GM23338 (cell line): ENCODE measurements at regions not wholly inside any gene's neighbourhood (a gene's known extent, or its start where the extent isn't known, plus 50 kb on each side); places are given as distances from the start of the nearest gene placed in this dataset.

ENCODE experiments used
- ATAC-seq: fragments of 200-7000 bp; cut with Tn5 transposase; 3 replicates; pipeline ENCODE4 v1.9.1; 2020
- DNase-seq: peaks from one replicate; pipeline ENCODE4 v3.0.0-alpha.2; 2015; ENCODE audit warnings: low spot score
- H2AFZ ChIP-seq: fragments of 200-600 bp; sonication (generic); 2 replicates; pipeline ENCODE4 v1.8.0; 2016; ENCODE audit warnings: antibody characterized with exemption, mild to moderate bottlenecking, moderate library complexity
- H3F3A ChIP-seq: fragments of 200-600 bp; sonication (generic); replicated peaks from 2 replicates; pipeline ENCODE4 v1.8.0; 2017; ENCODE audit warnings: antibody characterized with exemption, mixed run types, low read depth
- H3K27ac ChIP-seq: fragments of 200-600 bp; sonication (generic); 2 replicates; pipeline ENCODE4 v1.6.1; 2016; ENCODE audit warnings: low read depth
- H3K27me3 ChIP-seq: fragments of 200-600 bp; sonication (generic); 2 replicates; pipeline ENCODE4 v1.8.0; 2016; ENCODE audit warnings: mild to moderate bottlenecking, mixed run types, moderate library complexity; ENCODE audit not compliant: insufficient read depth
- H3K36me3 ChIP-seq: fragments of 200-600 bp; sonication (generic); 2 replicates; pipeline ENCODE4 v1.8.0; 2016; ENCODE audit warnings: mild to moderate bottlenecking; ENCODE audit not compliant: insufficient read depth
- H3K4me1 ChIP-seq: fragments of 200-600 bp; sonication (generic); 2 replicates; pipeline ENCODE4 v1.8.0; 2016; ENCODE audit warnings: mild to moderate bottlenecking, moderate library complexity; ENCODE audit not compliant: insufficient read depth
- H3K4me2 ChIP-seq: fragments of 200-600 bp; sonication (generic); 2 replicates; pipeline ENCODE4 v1.7.1; 2017; ENCODE audit warnings: mixed run types
- H3K4me3 ChIP-seq: fragments of 200-600 bp; sonication (generic); 2 replicates; pipeline ENCODE4 v1.6.1; 2016; ENCODE audit warnings: mixed run types
- H3K79me2 ChIP-seq: fragments of 200-600 bp; sonication (generic); replicated peaks from 2 replicates; pipeline ENCODE4 v1.8.0; 2017; ENCODE audit warnings: mild to moderate bottlenecking; ENCODE audit not compliant: insufficient read depth
- H3K9me2 ChIP-seq: fragments of 200-600 bp; sonication (generic); 2 replicates; pipeline ENCODE4 v1.8.0; 2017; ENCODE audit not compliant: insufficient read depth
- H4K20me1 ChIP-seq: fragments of 200-600 bp; sonication (generic); replicated peaks from 2 replicates; pipeline ENCODE4 v1.8.0; 2017; ENCODE audit warnings: mild to moderate bottlenecking; ENCODE audit not compliant: insufficient read depth
- H3K27ac Mint-ChIP-seq: 2 replicates; pipeline ENCODE4 v1.8.0; 2020; ENCODE audit warnings: inconsistent platforms, mild to moderate bottlenecking, moderate library complexity, mixed read lengths
- H3K27me3 Mint-ChIP-seq: 3 replicates; pipeline ENCODE4 v1.8.0; 2022; ENCODE audit warnings: low read depth, mild to moderate bottlenecking, moderate library complexity, mixed read lengths, inconsistent platforms; ENCODE audit not compliant: insufficient read depth, poor library complexity
- H3K36me3 Mint-ChIP-seq: 3 replicates; pipeline ENCODE4 v1.8.0; 2021; ENCODE audit warnings: low read depth, mild to moderate bottlenecking, inconsistent platforms, moderate library complexity, mixed read lengths
- H3K4me1 Mint-ChIP-seq: 3 replicates; pipeline ENCODE4 v1.8.0; 2020; ENCODE audit warnings: mild to moderate bottlenecking, inconsistent platforms, mixed read lengths
- H3K4me3 Mint-ChIP-seq: 3 replicates; pipeline ENCODE4 v1.8.0; 2021; ENCODE audit warnings: moderate library complexity, mild to moderate bottlenecking, inconsistent platforms, mixed read lengths
- H3K9me3 Mint-ChIP-seq: 3 replicates; pipeline ENCODE4 v1.8.0; 2020; ENCODE audit warnings: moderate library complexity, mild to moderate bottlenecking, inconsistent platforms, mixed read lengths
- CREB1 ChIP-seq: fragments of 250-450 bp; sonication (Bioruptor Pico); IDR thresholded peaks from 2 replicates; pipeline ENCODE4 v1.5.0; 2020; ENCODE audit warnings: low read depth, mild to moderate bottlenecking, moderate library complexity
- ETS1 ChIP-seq: IDR thresholded peaks from 2 replicates; pipeline ENCODE4 v1.6.1; 2016; ENCODE audit warnings: antibody characterized with exemption
- EZH2 ChIP-seq: fragments of 200-600 bp; sonication (generic); IDR thresholded peaks from one replicate; pipeline ENCODE4 v1.8.0; 2017; ENCODE audit warnings: antibody characterized with exemption, mild to moderate bottlenecking, low read depth; ENCODE audit not compliant: unreplicated experiment
- EZH2phosphoT487 ChIP-seq: fragments of 200-600 bp; sonication (generic); IDR thresholded peaks from one replicate; pipeline ENCODE4 v1.8.1; 2018; ENCODE audit warnings: antibody characterized with exemption; ENCODE audit not compliant: unreplicated experiment
- JUNB ChIP-seq: IDR thresholded peaks from one replicate; pipeline ENCODE4 v1.6.1; 2016; ENCODE audit warnings: antibody characterized with exemption; ENCODE audit not compliant: unreplicated experiment
- NANOG ChIP-seq: IDR thresholded peaks from 2 replicates; pipeline ENCODE4 v1.6.1; 2016; ENCODE audit warnings: antibody characterized with exemption, borderline replicate concordance
- POLR2AphosphoS5 ChIP-seq: IDR thresholded peaks from 2 replicates; pipeline ENCODE4 v1.6.1; 2016; ENCODE audit warnings: antibody characterized with exemption, low read depth
- REST ChIP-seq: IDR thresholded peaks from one replicate; pipeline ENCODE4 v1.6.1; 2018; ENCODE audit warnings: antibody characterized with exemption; ENCODE audit not compliant: unreplicated experiment
- STAT1 ChIP-seq: IDR thresholded peaks from one replicate; pipeline ENCODE4 v1.6.1; 2016; ENCODE audit warnings: antibody characterized with exemption; ENCODE audit not compliant: unreplicated experiment
- ZNF114 ChIP-seq: fragments of 250-450 bp; sonication (Bioruptor Pico); IDR thresholded peaks from 2 replicates; pipeline ENCODE4 v1.5.0; 2020; ENCODE audit warnings: mild to moderate bottlenecking, moderate library complexity
- ZNF331 ChIP-seq: fragments of 250-450 bp; sonication (Bioruptor Pico); IDR thresholded peaks from 2 replicates; pipeline ENCODE4 v1.5.0; 2020; ENCODE audit warnings: low read depth, mild to moderate bottlenecking, moderate library complexity
- TF ChIP-seq, protein P1 (sequence below), 2 experiments: fragments of 200-600 bp in 1 of 2; sonication (generic) in 1 of 2; conservative IDR thresholded peaks; 2 replicates each; pipeline versions ENCODE4 v1.5.1 to v1.6.1; 2016 to 2017; ENCODE audit warnings: antibody characterized with exemption in 2 of 2, low read depth in 2 of 2, mild to moderate bottlenecking in 2 of 2, moderate library complexity in 1 of 2
- TF ChIP-seq, protein P2 (sequence below): fragments of 250-450 bp; sonication (Bioruptor Pico); IDR thresholded peaks from 2 replicates; pipeline ENCODE4 v1.5.0; 2020; ENCODE audit warnings: mild to moderate bottlenecking, moderate library complexity

DNA sequence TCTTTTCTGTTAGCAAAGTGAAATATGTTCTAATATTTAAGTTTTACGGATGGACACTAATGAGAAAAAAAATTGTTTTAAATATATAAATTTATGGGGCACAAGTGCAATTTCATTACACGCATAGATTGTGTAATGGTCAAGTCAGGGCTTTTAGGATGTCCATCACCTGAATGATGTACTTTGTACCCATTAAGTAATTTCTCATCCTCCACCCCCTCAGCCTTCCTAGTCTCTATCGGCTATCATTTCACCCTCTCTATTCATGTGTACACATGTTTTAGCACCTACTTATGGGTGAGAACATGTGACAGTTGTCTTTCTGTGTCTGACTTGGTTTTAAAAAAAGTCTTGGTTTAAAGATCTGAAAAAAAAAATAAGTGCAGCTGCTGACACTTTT is 616.0 kb downstream of the IQCM start:
- TF ChIP-seq EZH2phosphoT487 = no peak
- no peak for TF ChIP-seq EZH2
- TF ChIP-seq JUNB = no peak
- TF ChIP-seq ETS1 = no peak
- TF ChIP-seq, protein P1, sequence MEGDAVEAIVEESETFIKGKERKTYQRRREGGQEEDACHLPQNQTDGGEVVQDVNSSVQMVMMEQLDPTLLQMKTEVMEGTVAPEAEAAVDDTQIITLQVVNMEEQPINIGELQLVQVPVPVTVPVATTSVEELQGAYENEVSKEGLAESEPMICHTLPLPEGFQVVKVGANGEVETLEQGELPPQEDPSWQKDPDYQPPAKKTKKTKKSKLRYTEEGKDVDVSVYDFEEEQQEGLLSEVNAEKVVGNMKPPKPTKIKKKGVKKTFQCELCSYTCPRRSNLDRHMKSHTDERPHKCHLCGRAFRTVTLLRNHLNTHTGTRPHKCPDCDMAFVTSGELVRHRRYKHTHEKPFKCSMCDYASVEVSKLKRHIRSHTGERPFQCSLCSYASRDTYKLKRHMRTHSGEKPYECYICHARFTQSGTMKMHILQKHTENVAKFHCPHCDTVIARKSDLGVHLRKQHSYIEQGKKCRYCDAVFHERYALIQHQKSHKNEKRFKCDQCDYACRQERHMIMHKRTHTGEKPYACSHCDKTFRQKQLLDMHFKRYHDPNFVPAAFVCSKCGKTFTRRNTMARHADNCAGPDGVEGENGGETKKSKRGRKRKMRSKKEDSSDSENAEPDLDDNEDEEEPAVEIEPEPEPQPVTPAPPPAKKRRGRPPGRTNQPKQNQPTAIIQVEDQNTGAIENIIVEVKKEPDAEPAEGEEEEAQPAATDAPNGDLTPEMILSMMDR (conservative IDR thresholded peaks at IDR 0.05; ENCODE audit: low read depth in 2 of 2) = no peak
- TF ChIP-seq CREB1 = no peak
- no peak for TF ChIP-seq ZNF114 (CRISPR knock-in tag)
- no peak for TF ChIP-seq STAT1
- no peak for TF ChIP-seq NANOG
- no peak for TF ChIP-seq REST
- TF ChIP-seq ZNF331 (CRISPR knock-in tag) = no peak
- TF ChIP-seq POLR2AphosphoS5 = no peak
- TF ChIP-seq, protein P2, sequence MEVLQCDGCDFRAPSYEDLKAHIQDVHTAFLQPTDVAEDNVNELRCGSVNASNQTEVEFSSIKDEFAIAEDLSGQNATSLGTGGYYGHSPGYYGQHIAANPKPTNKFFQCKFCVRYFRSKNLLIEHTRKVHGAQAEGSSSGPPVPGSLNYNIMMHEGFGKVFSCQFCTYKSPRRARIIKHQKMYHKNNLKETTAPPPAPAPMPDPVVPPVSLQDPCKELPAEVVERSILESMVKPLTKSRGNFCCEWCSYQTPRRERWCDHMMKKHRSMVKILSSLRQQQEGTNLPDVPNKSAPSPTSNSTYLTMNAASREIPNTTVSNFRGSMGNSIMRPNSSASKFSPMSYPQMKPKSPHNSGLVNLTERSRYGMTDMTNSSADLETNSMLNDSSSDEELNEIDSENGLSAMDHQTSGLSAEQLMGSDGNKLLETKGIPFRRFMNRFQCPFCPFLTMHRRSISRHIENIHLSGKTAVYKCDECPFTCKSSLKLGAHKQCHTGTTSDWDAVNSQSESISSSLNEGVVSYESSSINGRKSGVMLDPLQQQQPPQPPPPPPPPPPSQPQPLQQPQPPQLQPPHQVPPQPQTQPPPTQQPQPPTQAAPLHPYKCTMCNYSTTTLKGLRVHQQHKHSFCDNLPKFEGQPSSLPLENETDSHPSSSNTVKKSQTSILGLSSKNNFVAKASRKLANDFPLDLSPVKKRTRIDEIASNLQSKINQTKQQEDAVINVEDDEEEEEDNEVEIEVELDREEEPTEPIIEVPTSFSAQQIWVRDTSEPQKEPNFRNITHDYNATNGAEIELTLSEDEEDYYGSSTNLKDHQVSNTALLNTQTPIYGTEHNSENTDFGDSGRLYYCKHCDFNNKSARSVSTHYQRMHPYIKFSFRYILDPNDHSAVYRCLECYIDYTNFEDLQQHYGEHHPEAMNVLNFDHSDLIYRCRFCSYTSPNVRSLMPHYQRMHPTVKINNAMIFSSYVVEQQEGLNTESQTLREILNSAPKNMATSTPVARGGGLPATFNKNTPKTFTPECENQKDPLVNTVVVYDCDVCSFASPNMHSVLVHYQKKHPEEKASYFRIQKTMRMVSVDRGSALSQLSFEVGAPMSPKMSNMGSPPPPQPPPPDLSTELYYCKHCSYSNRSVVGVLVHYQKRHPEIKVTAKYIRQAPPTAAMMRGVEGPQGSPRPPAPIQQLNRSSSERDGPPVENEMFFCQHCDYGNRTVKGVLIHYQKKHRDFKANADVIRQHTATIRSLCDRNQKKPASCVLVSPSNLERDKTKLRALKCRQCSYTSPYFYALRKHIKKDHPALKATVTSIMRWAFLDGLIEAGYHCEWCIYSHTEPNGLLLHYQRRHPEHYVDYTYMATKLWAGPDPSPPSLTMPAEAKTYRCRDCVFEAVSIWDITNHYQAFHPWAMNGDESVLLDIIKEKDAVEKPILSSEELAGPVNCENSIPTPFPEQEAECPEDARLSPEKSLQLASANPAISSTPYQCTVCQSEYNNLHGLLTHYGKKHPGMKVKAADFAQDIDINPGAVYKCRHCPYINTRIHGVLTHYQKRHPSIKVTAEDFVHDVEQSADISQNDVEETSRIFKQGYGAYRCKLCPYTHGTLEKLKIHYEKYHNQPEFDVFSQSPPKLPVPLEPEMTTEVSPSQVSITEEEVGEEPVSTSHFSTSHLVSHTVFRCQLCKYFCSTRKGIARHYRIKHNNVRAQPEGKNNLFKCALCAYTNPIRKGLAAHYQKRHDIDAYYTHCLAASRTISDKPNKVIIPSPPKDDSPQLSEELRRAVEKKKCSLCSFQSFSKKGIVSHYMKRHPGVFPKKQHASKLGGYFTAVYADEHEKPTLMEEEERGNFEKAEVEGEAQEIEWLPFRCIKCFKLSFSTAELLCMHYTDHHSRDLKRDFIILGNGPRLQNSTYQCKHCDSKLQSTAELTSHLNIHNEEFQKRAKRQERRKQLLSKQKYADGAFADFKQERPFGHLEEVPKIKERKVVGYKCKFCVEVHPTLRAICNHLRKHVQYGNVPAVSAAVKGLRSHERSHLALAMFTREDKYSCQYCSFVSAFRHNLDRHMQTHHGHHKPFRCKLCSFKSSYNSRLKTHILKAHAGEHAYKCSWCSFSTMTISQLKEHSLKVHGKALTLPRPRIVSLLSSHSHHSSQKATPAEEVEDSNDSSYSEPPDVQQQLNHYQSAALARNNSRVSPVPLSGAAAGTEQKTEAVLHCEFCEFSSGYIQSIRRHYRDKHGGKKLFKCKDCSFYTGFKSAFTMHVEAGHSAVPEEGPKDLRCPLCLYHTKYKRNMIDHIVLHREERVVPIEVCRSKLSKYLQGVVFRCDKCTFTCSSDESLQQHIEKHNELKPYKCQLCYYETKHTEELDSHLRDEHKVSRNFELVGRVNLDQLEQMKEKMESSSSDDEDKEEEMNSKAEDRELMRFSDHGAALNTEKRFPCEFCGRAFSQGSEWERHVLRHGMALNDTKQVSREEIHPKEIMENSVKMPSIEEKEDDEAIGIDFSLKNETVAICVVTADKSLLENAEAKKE (CRISPR knock-in tag) = no peak
- H3K4me3 Mint-ChIP-seq = no peak overlapping the region
- no peaks in the 10 kb centered on the region for H3K36me3 Mint-ChIP-seq
- no peaks in the 10 kb centered on the region for H3K79me2 ChIP-seq
- no peak overlapping the region for H3K4me3 ChIP-seq
- no peaks in the 10 kb centered on the region for H3F3A ChIP-seq
- H3K9me3 Mint-ChIP-seq = no peaks in the 10 kb centered on the region
- no peak overlapping the region for H3K27ac ChIP-seq
- no peak overlapping the region for H3K27ac Mint-ChIP-seq
- H3K9me2 ChIP-seq = no peaks in the 10 kb centered on the region
- no peaks in the 10 kb centered on the region for H3K4me1 ChIP-seq
- H3K4me1 Mint-ChIP-seq = peaks cover 2% of the 10 kb centered on the region; the same call in 1 of the 3 replicates
- H4K20me1 ChIP-seq = no peaks in the 10 kb centered on the region
- H3K36me3 ChIP-seq = no peaks in the 10 kb centered on the region
- no peak overlapping the region for H2AFZ ChIP-seq
- DNase-seq (no peak), ATAC-seq (no peak)
- no peaks in the 10 kb centered on the region for H3K27me3 Mint-ChIP-seq
- no peaks in the 10 kb centered on the region for H3K27me3 ChIP-seq
- no peak overlapping the region for H3K4me2 ChIP-seq
